SK-N-SH (cell line): ENCODE measurements at regions not wholly inside any gene's neighbourhood (a gene's known extent, or its start where the extent isn't known, plus 50 kb on each side); places are given as distances from the start of the nearest gene placed in this dataset.

Experiments
- CTCF ChIA-PET: fragments of 300-600, 350-600 bp; formaldehyde crosslinking; extraction: SDS; loops from one replicate; lab custom pipeline; 2021; lab: Yijun Ruan, JAX
- POLR2A ChIA-PET: fragments of 350-600 bp; sonication (Branson Sonifier 250); formaldehyde crosslinking; extraction: SDS; loops from one replicate; lab custom pipeline; 2020; ENCODE audit warnings: antibody characterized with exemption, inconsistent platforms; lab: Yijun Ruan, JAX
- DNase-seq: peaks from one replicate; pipeline ENCODE4 v3.0.0; 2012
- H2AFZ ChIP-seq: fragments of 200-600 bp; sonication (generic); 2 replicates; pipeline ENCODE4 v1.8.1; 2016; ENCODE audit warnings: antibody characterized with exemption, mild to moderate bottlenecking, low read depth
- H3F3A ChIP-seq: fragments of 200-600 bp; sonication (generic); replicated peaks from 2 replicates; pipeline ENCODE3; 2016; ENCODE audit warnings: antibody characterized with exemption, mild to moderate bottlenecking; ENCODE audit not compliant: insufficient read depth
- H3K27ac ChIP-seq, 2 experiments: fragments of 200-500 bp in 1 of 2; fragments of 200-600 bp in 1 of 2; sonication (Bioruptor generic) in 1 of 2; sonication (generic), shearing (Covaris generic) in 1 of 2; 2 replicates each; pipeline versions ENCODE4 v1.5.1 to v1.6.1; 2014 to 2016; ENCODE audit warnings: low read depth in 2 of 2, inconsistent platforms in 1 of 2, low read length in 1 of 2, mild to moderate bottlenecking in 1 of 2, mixed read lengths in 1 of 2
- H3K27me3 ChIP-seq: fragments of 200-600 bp; sonication (generic), shearing (Covaris generic); 2 replicates; pipeline ENCODE4 v1.6.1; 2016; ENCODE audit warnings: mixed run types; ENCODE audit not compliant: insufficient read depth
- H3K36me3 ChIP-seq, 2 experiments: fragments of 200-500 bp in 1 of 2; fragments of 200-600 bp in 1 of 2; sonication (Bioruptor generic) in 1 of 2; sonication (generic) in 1 of 2; replicated peaks in 1 of 2; 2 replicates each; pipeline versions ENCODE3 to v1.5.1; 2014 to 2016; ENCODE audit warnings: low read length in 1 of 2, mild to moderate bottlenecking in 1 of 2; ENCODE audit not compliant: insufficient read depth in 2 of 2, control insufficient read depth in 1 of 2
- H3K4me1 ChIP-seq, 2 experiments: fragments of 200-500 bp in 1 of 2; fragments of 200-600 bp in 1 of 2; sonication (Bioruptor generic) in 1 of 2; sonication (generic), shearing (Covaris generic) in 1 of 2; 2 replicates each; pipeline versions ENCODE4 v1.5.1 to v1.6.1; 2014 to 2016; ENCODE audit warnings: low read depth in 1 of 2, low read length in 1 of 2, mixed run types in 1 of 2; ENCODE audit not compliant: insufficient read depth in 2 of 2, control insufficient read depth in 1 of 2
- H3K4me2 ChIP-seq: fragments of 200-600 bp; sonication (generic), shearing (Covaris generic); 2 replicates; pipeline ENCODE4 v1.6.1; 2017; ENCODE audit warnings: mixed run types
- H3K4me3 ChIP-seq, 2 experiments: fragments of 200-500 bp in 1 of 2; fragments of 200-600 bp in 1 of 2; sonication (Bioruptor generic) in 1 of 2; sonication (generic), shearing (Covaris generic) in 1 of 2; 2 replicates each; pipeline versions ENCODE4 v1.5.1 to v1.8.1; 2014 to 2016; ENCODE audit warnings: low read depth in 2 of 2, inconsistent platforms in 1 of 2, low read length in 1 of 2, mild to moderate bottlenecking in 1 of 2, mixed read lengths in 1 of 2, moderate library complexity in 1 of 2
- H3K79me2 ChIP-seq: fragments of 200-600 bp; sonication (generic); 2 replicates; pipeline ENCODE4 v1.8.1; 2017; ENCODE audit warnings: mild to moderate bottlenecking; ENCODE audit not compliant: insufficient read depth
- H3K9ac ChIP-seq: fragments of 200-600 bp; sonication (generic); 2 replicates; pipeline ENCODE4 v1.6.1; 2017; ENCODE audit warnings: mixed run types
- H3K9me2 ChIP-seq: fragments of 200-600 bp; sonication (generic); 2 replicates; pipeline ENCODE4 v1.6.1; 2017; ENCODE audit warnings: mixed run types
- H3K9me3 ChIP-seq: fragments of 200-600 bp; sonication (generic); 2 replicates; pipeline ENCODE4 v1.6.1; 2017; ENCODE audit warnings: mixed run types, mild to moderate bottlenecking, moderate library complexity
- H4K20me1 ChIP-seq: fragments of 200-600 bp; sonication (generic); 2 replicates; pipeline ENCODE4 v1.6.1; 2017; ENCODE audit warnings: mild to moderate bottlenecking, mixed run types; ENCODE audit not compliant: insufficient read depth
- EP300 ChIP-seq, 2 experiments: IDR thresholded peaks; 2 replicates each; pipeline versions ENCODE4 v1.4.0 to v1.6.1; 2012; ENCODE audit warnings: borderline replicate concordance in 1 of 2, low read depth in 1 of 2, low read length in 1 of 2
- EZH2phosphoT487 ChIP-seq: fragments of 200-600 bp; sonication (generic); IDR thresholded peaks from 2 replicates; pipeline ENCODE4 v1.6.1; 2017; ENCODE audit warnings: low read depth, mixed run types, mild to moderate bottlenecking, antibody characterized with exemption, moderate library complexity, borderline replicate concordance
- FOXM1 ChIP-seq: IDR thresholded peaks from 2 replicates; pipeline ENCODE4 v1.4.0; 2012; ENCODE audit warnings: low read depth, mild to moderate bottlenecking
- GATA2 ChIP-seq: sonication (generic); formaldehyde crosslinking; IDR thresholded peaks from 2 replicates; pipeline ENCODE4 v1.5.0; 2020; ENCODE audit warnings: mild to moderate bottlenecking, missing genetic modification reagents
- IRF3 ChIP-seq: fragments of 150-350 bp; IDR thresholded peaks from 2 replicates; pipeline ENCODE4 v1.6.1; 2016; ENCODE audit warnings: mild to moderate bottlenecking, low read depth, low read length
- MEF2A ChIP-seq: IDR thresholded peaks from 2 replicates; pipeline ENCODE4 v1.4.0; 2012; ENCODE audit warnings: low read depth, borderline replicate concordance
- NFIC ChIP-seq: IDR thresholded peaks from 2 replicates; pipeline ENCODE4 v1.4.0; 2012; ENCODE audit warnings: borderline replicate concordance
- PBX3 ChIP-seq: IDR thresholded peaks from 2 replicates; pipeline ENCODE4; 2012
- RAD21 ChIP-seq: IDR thresholded peaks from 2 replicates; pipeline ENCODE4 v1.6.1; 2012; ENCODE audit warnings: mild to moderate bottlenecking, low read length
- RCOR1 ChIP-seq: fragments of 150-350 bp; IDR thresholded peaks from 2 replicates; pipeline ENCODE4 v1.6.1; 2017; ENCODE audit warnings: antibody characterized with exemption, low read length
- REST ChIP-seq: IDR thresholded peaks from 2 replicates; pipeline ENCODE4 v1.6.1; 2012; ENCODE audit warnings: mild to moderate bottlenecking, low read depth, low read length, moderate library complexity
- RFX5 ChIP-seq: IDR thresholded peaks from 2 replicates; pipeline ENCODE4 v1.6.1; 2012; ENCODE audit warnings: mild to moderate bottlenecking, improper control_type of control experiment, low read length
- SIN3A ChIP-seq: IDR thresholded peaks from 2 replicates; pipeline ENCODE4 v1.6.1; 2012; ENCODE audit warnings: low read depth, mild to moderate bottlenecking, low read length, moderate library complexity, borderline replicate concordance
- SMC3 ChIP-seq: IDR thresholded peaks from 2 replicates; pipeline ENCODE4 v1.6.1; 2012; ENCODE audit warnings: low read depth, low read length, improper control_type of control experiment
- USF2 ChIP-seq: fragments of 150-350 bp; IDR thresholded peaks from 2 replicates; pipeline ENCODE4 v1.6.1; 2017; ENCODE audit warnings: antibody characterized with exemption, low read length, low read depth, borderline replicate concordance
- ZBTB33 ChIP-seq: IDR thresholded peaks from 2 replicates; pipeline ENCODE4 v1.4.0; 2012; ENCODE audit warnings: low read depth, borderline replicate concordance
- WGBS: methylation state at CpG from one replicate; pipeline ENCODE4 v1.1.6; 2017; ENCODE audit warnings: low lambda C conversion rate; 5-methylcytosine and 5-hydroxymethylcytosine counted together

- Histone ChIP-seq H3K4me3 (no peak overlapping the region), H3K4me2 (no peak overlapping the region), H3K9me2 (no peaks in the 10 kb centered on the region), H3F3A (no peaks in the 10 kb centered on the region), H3K79me2 (no peaks in the 10 kb centered on the region), H3K9me3 (no peaks in the 10 kb centered on the region), H3K9ac (no peak overlapping the region), H2AFZ (no peak overlapping the region), H3K27me3 (no peaks in the 10 kb centered on the region), H3K36me3 (no peaks in the 10 kb centered on the region), H4K20me1 (no peaks in the 10 kb centered on the region), H3K27ac (no peak overlapping the region)
- 13% methylated on average over 8 of the region's 8 CpGs for WGBS
- no peak for DNase-seq
- POLR2A ChIA-PET = no interaction called here
- CTCF ChIA-PET = no interaction called here
- TF ChIP-seq EZH2phosphoT487 (no peak), IRF3 (no peak), NFIC (0 out of 2 replicates have a peak, but pooled peaks have one; percentile 12)
- TF ChIP-seq, all 33 proteins: peak for 1
- H3K4me1 ChIP-seq = no peaks in the 10 kb centered on the region
These were observed 175.9 kb upstream of the TAC1 start for GRCh38 chr7:97555857-97556421.

- H4K20me1 ChIP-seq = no peaks in the 10 kb centered on the region
- no peaks in the 10 kb centered on the region for H3K9me2 ChIP-seq
- no peak for DNase-seq
- H3K9me3 ChIP-seq = no peaks in the 10 kb centered on the region
- ChIA-PET POLR2A (no interaction called here), CTCF (interaction anchor here (0.9 kb wide), 1 partner anchor 270 kb away, joined by 3 read pairs; no protein-coding TSS in a partner anchor)
- 11% methylated on average over 4 of the region's 4 CpGs for WGBS
- no peak overlapping the region for H3K27ac ChIP-seq
- H2AFZ ChIP-seq = no peak overlapping the region
- H3F3A ChIP-seq = no peaks in the 10 kb centered on the region
- H3K27me3 ChIP-seq = no peaks in the 10 kb centered on the region
- H3K4me3 ChIP-seq = no peak overlapping the region
- H3K4me2 ChIP-seq = no peak overlapping the region
- no peaks in the 10 kb centered on the region for H3K79me2 ChIP-seq
- no peaks in the 10 kb centered on the region for H3K4me1 ChIP-seq
- no peaks in the 10 kb centered on the region for H3K36me3 ChIP-seq
- H3K9ac ChIP-seq = no peak overlapping the region
- TF ChIP-seq IRF3 = no peak
- TF ChIP-seq SIN3A = no peak
- TF ChIP-seq MEF2A = no peak
- no peak for TF ChIP-seq ZBTB33
- TF ChIP-seq EP300 (IDR thresholded peaks at IDR 0.05; ENCODE audit: borderline replicate concordance in 1 of 2, low read depth in 1 of 2, low read length in 1 of 2) = no peak
- no peak for TF ChIP-seq RFX5
- TF ChIP-seq GATA2 (CRISPR knock-in tag) = no peak
- no peak for TF ChIP-seq USF2
- no peak for TF ChIP-seq PBX3
- no peak for TF ChIP-seq SMC3
- TF ChIP-seq RAD21 = no peak
- no peak for TF ChIP-seq RCOR1
- TF ChIP-seq FOXM1 = no peak
- TF ChIP-seq REST = no peak
These were observed 166.2 kb upstream of the TAC1 start for GRCh38 chr7:97565665-97566064.
